GM12872 (cell line): ENCODE measurements at regions not wholly inside any gene's neighbourhood (a gene's known extent, or its start where the extent isn't known, plus 50 kb on each side); places are given as distances from the start of the nearest gene placed in this dataset.

Experiments used
- TF ChIP-seq, protein P1 (sequence below): IDR thresholded peaks from 3 replicates; pipeline ENCODE4 v1.5.1; 2011; ENCODE audit warnings: low read depth, mild to moderate bottlenecking, low read length, moderate library complexity; ENCODE audit not compliant: insufficient read depth

DNA sequence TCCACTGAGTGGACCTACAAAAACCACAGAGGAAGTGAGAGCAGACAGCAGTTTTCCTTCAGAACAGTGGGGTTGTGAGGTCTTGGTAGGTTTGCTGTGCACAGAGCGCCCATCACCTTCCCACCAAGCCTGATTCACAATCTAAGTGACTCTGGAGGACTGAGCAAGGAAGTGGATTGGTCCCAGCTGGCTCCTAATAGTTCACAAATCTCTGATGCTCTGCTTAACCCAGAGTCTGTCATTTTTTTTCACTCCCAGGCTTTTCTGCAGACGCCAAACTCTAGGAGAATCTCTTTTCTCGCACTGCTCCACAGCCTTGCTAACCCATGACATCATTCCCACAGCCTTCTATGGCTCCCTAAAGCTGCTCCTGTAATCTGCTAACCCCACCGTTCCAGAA lies 280.4 kb downstream of the C1D start:
- TF ChIP-seq, protein P1, sequence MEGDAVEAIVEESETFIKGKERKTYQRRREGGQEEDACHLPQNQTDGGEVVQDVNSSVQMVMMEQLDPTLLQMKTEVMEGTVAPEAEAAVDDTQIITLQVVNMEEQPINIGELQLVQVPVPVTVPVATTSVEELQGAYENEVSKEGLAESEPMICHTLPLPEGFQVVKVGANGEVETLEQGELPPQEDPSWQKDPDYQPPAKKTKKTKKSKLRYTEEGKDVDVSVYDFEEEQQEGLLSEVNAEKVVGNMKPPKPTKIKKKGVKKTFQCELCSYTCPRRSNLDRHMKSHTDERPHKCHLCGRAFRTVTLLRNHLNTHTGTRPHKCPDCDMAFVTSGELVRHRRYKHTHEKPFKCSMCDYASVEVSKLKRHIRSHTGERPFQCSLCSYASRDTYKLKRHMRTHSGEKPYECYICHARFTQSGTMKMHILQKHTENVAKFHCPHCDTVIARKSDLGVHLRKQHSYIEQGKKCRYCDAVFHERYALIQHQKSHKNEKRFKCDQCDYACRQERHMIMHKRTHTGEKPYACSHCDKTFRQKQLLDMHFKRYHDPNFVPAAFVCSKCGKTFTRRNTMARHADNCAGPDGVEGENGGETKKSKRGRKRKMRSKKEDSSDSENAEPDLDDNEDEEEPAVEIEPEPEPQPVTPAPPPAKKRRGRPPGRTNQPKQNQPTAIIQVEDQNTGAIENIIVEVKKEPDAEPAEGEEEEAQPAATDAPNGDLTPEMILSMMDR = no peak

DNA sequence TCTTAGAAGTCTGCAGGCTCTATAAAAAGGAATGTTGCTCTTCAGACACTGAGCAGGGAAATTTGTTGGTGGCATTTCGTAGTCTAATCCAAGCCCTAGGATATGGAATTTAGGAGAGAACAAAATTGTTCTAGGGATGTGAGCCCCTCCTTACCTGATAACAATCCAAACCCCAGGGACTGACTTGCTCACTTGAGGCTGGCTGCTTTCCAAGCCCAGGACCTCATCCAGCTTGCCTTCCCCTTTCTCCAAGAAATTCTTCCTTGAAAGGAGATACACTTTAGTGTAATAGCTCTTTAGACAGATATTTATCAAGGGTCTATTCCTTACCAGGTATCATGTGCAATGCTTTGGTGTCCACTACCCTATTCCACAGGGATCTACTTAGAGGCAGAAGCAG lies 279.8 kb downstream of the C1D start:
- TF ChIP-seq, protein P1 = no peak

DNA sequence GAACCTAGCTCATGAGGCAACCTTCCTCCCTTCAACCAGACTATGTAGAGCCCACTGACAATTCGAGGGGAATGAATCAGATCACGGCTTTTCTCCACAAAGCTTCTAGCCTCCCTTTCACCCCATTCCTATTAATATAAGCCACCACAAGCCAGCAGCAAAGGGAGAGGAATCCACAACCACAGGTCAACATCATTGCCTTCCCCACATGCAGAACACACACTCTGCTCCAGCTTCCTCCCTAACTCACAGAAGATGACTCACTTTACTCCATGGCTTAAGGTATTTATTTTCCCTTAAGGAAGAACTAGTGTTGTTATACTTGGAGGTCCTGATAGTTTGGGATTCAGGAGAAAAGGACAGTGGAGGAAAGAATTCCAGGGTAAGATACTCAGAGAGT lies 272.2 kb downstream of the C1D start:
- TF ChIP-seq, protein P1 = no peak

DNA sequence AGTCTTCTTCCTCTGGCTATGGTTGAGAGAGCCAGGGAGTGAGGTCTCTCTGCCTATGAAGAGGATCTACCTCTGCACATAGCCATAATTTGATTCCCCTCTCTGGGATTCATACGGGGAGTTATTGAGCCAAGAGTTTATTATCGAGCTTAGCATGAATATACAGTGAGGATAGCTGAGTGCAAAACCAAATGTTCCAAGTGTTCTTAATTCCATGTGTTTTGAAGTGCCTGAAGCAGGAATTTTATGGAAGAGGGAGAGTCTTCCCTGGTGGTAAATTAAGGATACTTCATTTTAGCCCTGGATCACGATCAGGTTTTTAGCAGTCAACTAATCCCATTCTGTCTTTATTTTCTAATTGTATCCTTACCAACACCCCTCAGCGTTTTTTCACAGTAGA lies 270.6 kb downstream of the C1D start:
- TF ChIP-seq, protein P1 = no peak

DNA sequence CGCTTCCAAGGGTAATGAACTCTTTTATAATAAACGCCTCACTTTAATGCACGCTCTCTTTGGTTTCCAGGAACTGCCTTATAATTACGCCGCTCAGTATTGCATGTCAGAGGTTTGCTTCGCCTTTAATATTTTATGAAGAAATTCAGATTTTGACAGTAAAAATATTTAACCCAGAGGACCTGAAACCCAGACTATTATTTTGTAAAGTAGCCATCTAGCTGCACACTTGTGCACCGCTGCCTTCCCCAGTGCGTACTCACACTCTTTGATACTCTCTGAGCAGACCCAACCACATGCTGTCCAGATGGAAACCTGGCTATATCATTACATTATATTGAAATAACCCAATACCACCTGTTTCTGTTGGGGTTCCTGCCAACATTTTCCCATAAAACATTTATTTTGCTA lies 270.1 kb downstream of the C1D start:
- TF ChIP-seq, protein P1 = no peak

DNA sequence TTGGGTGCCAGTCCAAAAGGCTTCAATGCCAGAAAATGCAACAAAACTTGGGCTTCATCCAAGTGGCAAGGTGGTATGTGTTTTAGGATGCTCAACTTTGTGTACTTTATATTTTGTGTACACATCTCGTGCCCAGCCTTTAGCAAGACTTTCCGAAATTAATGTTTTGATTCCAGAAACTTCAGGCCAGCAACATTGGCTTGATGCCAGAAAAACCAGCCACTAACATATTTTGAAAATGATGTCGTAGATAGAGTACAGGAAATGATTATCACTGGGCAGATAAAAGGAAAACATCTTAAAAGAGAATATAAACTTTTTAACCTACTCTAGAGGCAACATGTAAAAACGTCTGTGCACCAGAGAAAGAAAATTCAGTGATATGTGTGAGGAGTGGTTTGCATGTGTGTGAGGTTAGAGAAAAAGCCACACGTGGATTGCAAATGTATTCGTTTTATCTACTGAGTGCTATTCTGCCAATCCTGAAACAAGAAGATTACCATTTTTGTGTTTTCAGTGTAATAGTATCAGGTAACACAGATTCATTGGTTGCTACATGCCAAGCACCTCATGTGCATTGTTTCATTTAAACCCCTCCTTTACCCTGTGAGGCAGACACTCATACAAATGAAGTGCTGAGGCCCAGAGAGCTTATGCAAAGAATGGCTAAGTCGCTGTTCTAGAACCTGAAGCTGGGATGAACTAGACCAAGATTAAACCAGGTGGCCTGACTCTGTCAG lies 264.8 kb downstream of the C1D start:
- TF ChIP-seq, protein P1 = no peak

DNA sequence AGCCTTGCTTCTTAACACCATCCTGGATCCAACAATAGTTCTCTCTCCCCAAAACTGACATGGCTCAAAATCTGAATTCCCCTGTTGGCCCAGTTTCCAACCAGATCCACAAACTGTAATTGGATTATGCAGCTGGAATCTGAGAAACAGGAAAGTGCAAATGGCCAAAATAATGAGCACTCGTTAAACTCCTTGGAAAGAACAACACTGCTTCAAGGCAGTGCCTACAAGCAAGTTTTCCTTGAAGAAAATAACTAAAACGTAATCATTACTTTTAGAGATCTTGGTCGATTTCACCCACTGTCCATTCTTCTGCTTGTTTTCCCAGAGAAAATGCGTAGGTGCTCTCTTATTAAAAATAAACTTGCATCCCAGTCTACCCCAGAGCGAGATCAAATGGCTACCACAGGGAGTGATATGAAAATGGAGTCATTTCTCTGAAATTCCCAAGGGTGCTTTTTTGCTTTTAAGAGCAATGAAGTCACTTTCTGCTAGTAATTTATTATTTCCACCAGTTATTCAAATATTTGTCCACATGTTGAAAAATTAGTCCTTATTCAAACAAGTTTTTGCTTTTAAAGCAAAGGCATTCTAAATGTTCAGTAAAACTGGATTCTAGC lies 264.2 kb downstream of the C1D start:
- TF ChIP-seq, protein P1 = no peak
